ENCODE measurements at regions not wholly inside any gene's neighbourhood (a gene's known extent, or its start where the extent isn't known, plus 50 kb on each side); places are given as distances from the start of the nearest gene placed in this dataset.
A peak's percentile ranks its signal among the peaks of the same experiment; 100 is the strongest.

DNA sequence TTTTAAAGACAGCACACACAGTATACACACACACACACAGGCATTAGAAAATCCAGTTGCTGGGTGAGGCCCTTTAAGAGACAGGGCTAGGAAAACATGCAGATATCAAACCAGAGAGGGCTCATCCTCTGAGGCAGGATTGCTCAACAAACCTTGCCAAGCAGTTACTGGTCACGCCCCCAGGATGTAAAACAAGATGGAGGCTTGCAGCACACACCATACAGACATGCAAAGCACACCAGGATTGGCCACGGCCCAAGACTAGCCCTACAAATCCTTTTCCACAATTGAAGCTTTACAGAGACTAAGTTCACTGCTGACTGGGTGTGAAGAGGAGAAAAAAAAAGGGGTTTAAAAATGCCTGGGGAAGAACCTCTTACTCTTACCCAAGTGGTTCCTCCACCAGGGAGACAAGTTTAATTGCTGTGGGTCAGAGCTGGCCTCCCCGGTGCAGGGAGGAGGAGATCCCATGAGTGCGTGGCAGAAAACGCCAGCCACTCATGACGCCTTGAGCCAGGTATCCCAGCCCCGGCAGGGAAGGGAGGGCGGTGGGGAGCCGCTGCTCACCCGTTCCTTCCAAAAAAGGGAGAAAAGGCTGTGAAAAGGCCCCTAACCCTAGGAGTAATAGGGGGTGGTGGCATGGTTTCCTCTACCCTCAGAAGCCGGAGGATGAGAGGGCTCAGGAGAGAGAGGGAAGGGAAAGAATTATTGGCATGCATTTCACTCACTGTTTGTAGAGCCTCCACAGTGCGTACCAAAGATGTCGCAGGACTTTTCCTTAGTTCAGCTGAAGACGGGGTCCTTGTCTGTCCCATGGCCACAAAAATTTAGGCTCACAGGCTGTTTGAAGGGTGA, 594.6 kb upstream of the ZP4 start:
- peak; percentile 24 for DNase-seq (ENCODE audit: low read depth)
- TF ChIP-seq CTCF (IDR thresholded peaks at IDR 0.05; ENCODE audit: low read length, missing control alignments): no peak
- peak overlapping the region; percentile 25 for H3K4me3 ChIP-seq (replicated peaks; ENCODE audit: low read depth, low read length)

- DNase-seq (ENCODE audit: low read depth): peak; percentile 10
- no peak for TF ChIP-seq CTCF (IDR thresholded peaks at IDR 0.05; ENCODE audit: low read length, missing control alignments)
- H3K4me3 ChIP-seq (replicated peaks; ENCODE audit: low read depth, low read length): no peak overlapping the region
These were observed 593.4 kb upstream of the ZP4 start for GRCh38 chr1:238484121-238484520.

DNA sequence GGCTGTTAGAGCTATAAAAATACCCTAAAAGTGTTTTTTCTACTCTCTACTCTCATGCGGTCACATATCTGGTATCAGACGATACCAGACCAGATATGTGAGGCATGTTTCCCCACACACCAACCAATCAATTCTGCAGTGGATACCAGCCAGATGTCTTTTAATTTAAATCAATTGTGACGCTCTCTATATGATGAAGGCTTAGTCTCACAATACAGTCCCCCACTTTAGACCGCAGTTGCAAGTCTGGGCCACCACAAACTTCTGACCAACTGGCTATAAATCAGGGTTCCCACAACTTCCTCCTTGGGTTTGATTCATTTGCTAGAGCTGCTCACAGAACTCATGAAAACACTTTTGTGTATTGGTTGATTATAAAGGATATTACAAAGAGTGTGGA, 586.1 kb upstream of the ZP4 start:
- no peak overlapping the region for H3K4me3 ChIP-seq (replicated peaks; ENCODE audit: low read depth, low read length)
- DNase-seq (ENCODE audit: low read depth): no peak
- no peak for TF ChIP-seq CTCF (IDR thresholded peaks at IDR 0.05; ENCODE audit: low read length, missing control alignments)

- no peak overlapping the region for H3K4me3 ChIP-seq (replicated peaks; ENCODE audit: low read depth, low read length)
- no peak for DNase-seq (ENCODE audit: low read depth)
- no peak for TF ChIP-seq CTCF (IDR thresholded peaks at IDR 0.05; ENCODE audit: low read length, missing control alignments)
These were observed 585.0 kb upstream of the ZP4 start for GRCh38 chr1:238475712-238476111.

GRCh38 chr1:238474263-238474662, 583.5 kb upstream of the ZP4 start:
- no peak overlapping the region for H3K4me3 ChIP-seq (replicated peaks; ENCODE audit: low read depth, low read length)
- no peak for TF ChIP-seq CTCF (IDR thresholded peaks at IDR 0.05; ENCODE audit: low read length, missing control alignments)
- no peak for DNase-seq (ENCODE audit: low read depth)

- no peak overlapping the region for H3K4me3 ChIP-seq (replicated peaks; ENCODE audit: low read depth, low read length)
- no peak for TF ChIP-seq CTCF (IDR thresholded peaks at IDR 0.05; ENCODE audit: low read length, missing control alignments)
These were observed 578.5 kb upstream of the ZP4 start for GRCh38 chr1:238469146-238469631.

GRCh38 chr1:238468068-238468467, 577.3 kb upstream of the ZP4 start:
- H3K4me3 ChIP-seq (replicated peaks; ENCODE audit: low read depth, low read length): no peak overlapping the region
- no peak for TF ChIP-seq CTCF (IDR thresholded peaks at IDR 0.05; ENCODE audit: low read length, missing control alignments)
- no peak for DNase-seq (ENCODE audit: low read depth)

More at GRCh38 chr1:238469146-238469631, 578.5 kb upstream of the ZP4 start:
- peak; percentile 27 for DNase-seq (ENCODE audit: low read depth)

Measured in fibroblast of pulmonary artery (primary cell).